ENCODE measurements at regions not wholly inside any gene's neighbourhood (a gene's known extent, or its start where the extent isn't known, plus 50 kb on each side); places are given as distances from the start of the nearest gene placed in this dataset.

DNA sequence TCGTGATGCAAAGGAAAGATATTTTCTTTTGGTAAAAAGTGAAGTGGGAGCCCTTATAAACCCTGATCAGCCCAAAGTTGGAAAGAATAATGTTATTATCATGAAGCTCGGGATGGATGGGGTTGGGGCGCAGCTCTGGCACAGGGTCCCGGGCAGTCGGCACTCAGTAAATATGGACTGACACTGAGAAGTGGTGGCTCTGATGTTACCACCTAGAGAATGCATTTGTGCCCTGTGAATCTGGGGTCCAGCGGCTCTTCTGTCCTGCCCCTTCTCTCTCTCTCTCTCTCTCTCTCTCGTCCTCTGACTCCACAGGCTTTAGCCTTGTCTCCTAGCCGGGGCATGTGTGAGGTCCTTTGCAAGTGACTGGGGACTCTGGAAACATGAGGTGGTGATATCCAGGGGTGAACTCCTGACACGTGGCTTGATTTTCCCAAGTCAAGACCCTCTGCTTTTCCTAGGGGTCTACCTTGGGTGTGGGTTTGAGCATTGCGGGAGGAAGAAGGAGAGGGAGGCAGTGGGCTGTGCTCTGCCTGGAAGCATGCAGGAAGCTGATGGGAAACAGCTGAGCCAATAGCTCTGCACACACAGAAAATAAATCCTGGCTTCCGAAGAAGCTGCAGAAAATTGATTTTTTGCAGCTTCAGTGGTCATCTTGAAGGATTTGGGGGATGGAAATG is 162.7 kb downstream of the MACROH2A1 start:
- DNase-seq (ENCODE audit: extremely low read depth, low read depth) = no peak

DNA sequence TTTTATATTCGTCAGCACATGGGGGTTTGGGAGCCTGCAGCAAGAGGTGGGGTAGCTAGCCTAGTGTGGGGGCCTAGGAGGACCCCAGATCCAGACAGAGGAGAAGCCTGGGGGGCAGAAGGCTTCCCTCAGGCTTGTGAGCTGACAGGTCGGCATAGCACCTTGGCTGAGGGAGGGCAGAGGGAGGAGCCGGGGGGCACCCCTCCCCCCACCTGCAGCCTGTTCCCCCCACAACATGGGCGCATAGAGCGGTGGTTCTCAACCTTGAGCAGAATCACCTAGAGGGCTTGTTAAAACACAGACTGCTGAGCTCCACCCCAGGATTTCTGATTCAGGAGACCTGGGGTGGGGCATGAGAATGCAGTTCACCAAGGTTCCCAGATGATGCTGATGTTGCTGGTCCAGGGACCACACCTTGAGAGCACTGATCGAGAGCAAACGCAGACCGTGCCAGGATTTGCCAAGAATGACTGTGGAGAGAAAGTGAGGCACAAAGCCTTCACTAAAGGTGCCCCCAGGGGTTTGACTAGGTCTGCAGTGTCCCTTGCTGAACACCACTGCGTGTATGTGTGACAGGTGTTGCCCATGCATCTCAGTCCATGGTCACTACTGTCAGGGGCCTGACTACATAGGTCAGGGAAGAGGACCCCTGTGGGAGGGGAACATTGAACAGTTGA is 163.3 kb downstream of the MACROH2A1 start:
- DNase-seq (ENCODE audit: extremely low read depth, low read depth) = no peak

DNA sequence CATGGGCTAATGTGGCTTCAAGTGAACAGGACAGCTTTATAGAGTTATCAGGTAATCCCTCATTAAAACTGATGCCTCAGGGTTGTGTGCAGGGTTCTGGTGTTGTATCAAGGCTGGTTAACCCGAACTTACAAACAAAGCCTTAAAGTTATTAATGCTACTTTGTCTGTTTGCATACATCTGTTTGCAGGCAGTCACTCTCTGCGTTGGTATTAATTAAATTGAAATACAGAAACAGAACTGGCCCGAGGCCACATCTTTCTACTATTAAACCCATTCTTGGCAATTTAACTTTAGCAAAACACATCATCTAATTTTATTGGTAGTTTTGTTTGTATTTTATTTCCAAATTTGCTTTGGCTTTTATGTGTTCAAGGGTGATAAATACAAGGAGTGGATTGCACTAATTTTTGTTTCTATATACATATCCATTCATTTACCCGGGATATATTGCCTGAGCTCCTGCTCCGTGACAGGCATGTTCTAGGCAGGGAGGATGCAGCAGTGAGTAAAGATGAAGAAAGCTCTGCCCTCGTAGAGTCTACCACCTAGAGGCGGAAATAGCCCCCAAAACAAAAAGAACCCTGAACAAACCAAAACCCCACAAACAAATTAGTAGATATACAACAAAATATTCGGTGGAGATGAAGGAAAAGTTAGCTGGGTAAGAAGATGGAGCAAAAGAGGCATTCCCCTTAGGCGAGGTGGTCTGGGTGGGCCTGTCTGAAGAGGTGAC is 164.2 kb downstream of the MACROH2A1 start:
- no peak for DNase-seq (ENCODE audit: extremely low read depth, low read depth)

DNA sequence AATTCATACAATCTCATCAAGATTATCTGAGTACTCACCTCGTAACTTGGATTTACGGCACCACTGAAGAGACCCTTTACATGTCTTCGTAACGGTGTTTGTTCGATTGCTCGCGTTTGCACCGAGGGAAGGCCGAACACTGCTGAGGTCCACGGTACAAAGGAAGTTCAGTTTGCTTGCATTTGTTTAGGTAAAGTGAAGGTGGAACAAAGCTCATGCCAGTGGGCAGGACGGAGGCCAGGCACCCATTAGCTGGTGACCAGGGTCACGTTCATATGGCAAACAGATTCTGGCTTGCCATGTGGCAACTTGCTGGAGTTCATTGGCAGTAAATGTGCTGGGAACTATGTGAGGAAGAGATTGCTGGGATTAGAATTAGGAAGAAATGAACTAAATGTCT is 164.8 kb downstream of the MACROH2A1 start:
- DNase-seq (ENCODE audit: extremely low read depth, low read depth) = no peak

DNA sequence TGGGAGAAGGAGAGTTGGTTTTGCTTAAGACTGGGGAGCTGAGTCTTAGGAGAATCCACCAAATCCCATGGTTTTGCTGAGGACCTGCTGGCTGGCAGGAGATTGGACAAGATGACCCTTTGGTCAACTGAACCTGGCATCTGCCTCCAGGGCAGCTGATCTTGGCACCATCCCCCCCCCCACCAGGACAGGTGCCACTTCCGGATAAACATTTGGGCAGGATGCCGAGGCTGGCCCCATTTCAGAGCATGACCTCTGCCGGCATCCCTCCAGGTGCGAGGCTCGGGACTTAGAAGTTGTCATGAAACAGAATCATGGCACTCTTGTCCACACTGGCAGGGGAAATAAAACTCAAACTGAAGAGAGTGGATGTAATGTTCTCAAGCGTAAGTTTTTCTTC is 165.6 kb downstream of the MACROH2A1 start:
- no peak for DNase-seq (ENCODE audit: extremely low read depth, low read depth)

DNA sequence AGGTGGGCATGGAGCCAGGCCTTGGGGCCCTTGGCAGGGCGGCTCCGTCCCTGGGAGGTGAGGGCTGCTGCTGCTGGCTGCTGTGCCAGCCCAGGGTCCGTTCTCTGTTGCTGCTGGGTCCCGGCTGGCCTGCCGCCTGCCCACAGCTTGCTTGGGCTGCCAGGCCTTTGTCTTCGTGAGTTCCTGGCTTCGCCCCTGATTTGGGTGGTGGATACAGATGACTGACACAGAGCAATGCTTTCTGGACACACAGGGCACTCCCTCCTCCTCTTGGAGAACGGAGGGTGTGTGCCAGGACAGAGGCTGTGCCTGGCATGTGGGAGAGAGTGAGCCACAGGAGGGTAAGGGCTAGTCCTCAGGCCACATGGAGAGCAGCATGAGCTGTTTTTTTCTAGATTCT is 166.1 kb downstream of the MACROH2A1 start:
- DNase-seq (ENCODE audit: extremely low read depth, low read depth) = no peak

DNA sequence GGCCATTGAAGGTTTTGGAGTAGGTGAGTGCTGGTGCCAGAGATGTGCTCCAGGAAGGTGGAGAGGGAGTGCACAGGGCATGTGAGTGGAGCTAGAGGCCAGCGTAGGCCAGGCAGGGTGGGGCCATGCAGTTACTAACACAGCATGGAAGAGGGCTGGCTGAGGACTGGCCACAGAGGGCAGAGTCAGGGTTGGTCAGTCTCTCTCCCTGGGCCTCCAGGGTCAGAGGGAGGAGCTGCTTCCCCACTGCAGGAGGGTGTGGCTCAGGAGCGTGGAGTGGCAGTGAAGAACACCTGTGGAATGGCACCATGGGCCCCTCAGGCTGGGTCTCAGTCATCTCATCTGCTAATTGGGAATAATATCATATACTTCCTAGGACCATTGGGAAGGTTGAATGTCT is 167.7 kb downstream of the MACROH2A1 start:
- no peak for DNase-seq (ENCODE audit: extremely low read depth, low read depth)

DNA sequence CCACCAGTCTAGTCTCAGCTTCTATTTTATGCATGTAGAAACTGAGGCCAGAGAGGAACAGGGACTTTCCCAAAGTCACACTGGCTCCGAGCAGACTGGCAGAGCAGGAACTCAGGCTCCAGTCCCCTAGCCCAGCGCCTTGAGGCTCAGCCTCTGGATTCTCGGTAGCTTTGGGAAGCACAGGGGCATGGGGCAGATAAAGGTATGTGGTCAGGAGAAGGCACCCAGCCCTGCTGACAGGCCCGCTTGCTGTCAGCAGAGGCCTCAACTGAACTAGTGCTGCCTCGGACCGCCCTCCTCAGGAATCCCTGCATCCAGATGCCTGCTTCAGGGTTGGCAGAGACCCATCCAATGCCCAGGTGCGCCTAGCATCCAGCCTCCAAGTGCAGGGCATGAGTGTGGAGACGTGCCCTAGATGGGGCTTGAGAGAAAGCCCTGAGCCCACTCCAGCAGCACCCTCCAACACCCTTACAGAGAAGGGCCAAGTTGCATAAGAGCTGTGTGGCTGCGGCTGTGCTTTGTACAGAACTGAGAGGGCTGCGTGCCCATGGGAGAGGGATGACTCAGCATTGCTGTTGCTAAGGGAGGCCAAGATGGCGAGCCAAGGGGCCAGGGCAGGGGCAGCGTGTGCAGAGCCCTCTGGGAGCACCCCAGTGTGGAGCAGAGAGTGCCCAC is 168.6 kb downstream of the MACROH2A1 start:
- peak; percentile 28 for DNase-seq (ENCODE audit: extremely low read depth, low read depth)

DNA sequence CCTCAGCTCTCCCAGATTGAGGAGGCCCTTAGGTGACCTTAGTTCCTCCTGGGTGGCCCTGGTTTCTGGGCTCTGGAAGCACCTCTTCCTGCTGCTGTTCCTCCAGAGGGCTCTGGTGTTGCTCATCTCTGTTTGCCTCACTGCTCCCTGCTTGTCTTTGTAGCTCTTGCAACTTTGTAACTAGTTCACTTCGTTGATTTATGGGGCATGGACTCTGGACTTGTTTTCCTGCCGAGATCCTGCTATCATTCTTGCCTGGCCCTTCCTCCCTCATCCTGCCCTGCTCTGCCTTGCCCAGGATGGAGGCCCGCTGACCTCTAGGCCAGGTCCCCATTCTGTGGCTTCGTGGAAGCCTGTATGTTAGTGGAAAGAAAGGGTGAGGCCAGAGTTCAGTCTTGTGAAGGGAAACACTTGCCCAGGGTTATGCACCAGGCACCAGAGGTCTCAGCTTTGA is 169.3 kb downstream of the MACROH2A1 start:
- DNase-seq (ENCODE audit: extremely low read depth, low read depth) = no peak

- no peak for DNase-seq (ENCODE audit: extremely low read depth, low read depth)
Measured at GRCh38 chr5:135229122-135229521, 169.9 kb downstream of the MACROH2A1 start.

DNA sequence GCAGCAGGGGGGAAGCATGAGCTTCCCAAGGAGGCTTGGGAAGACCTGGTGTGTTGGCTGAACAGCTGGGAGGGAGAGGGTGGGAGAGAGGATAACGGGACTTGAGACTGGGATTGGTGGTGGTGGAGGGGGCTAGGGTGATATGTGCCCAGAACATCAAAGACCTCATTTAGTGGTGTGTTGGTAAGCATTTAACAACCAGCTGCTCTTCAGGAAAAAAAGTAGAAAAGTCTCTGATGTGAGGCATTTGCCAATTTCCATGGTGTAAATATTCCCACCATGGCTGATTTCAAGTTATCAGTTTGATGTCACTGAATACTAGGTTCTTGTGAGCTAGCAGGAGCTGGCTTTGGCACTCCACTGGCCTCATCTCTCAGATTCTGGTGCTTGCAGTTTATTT is 170.8 kb downstream of the MACROH2A1 start:
- no peak for DNase-seq (ENCODE audit: extremely low read depth, low read depth)

DNA sequence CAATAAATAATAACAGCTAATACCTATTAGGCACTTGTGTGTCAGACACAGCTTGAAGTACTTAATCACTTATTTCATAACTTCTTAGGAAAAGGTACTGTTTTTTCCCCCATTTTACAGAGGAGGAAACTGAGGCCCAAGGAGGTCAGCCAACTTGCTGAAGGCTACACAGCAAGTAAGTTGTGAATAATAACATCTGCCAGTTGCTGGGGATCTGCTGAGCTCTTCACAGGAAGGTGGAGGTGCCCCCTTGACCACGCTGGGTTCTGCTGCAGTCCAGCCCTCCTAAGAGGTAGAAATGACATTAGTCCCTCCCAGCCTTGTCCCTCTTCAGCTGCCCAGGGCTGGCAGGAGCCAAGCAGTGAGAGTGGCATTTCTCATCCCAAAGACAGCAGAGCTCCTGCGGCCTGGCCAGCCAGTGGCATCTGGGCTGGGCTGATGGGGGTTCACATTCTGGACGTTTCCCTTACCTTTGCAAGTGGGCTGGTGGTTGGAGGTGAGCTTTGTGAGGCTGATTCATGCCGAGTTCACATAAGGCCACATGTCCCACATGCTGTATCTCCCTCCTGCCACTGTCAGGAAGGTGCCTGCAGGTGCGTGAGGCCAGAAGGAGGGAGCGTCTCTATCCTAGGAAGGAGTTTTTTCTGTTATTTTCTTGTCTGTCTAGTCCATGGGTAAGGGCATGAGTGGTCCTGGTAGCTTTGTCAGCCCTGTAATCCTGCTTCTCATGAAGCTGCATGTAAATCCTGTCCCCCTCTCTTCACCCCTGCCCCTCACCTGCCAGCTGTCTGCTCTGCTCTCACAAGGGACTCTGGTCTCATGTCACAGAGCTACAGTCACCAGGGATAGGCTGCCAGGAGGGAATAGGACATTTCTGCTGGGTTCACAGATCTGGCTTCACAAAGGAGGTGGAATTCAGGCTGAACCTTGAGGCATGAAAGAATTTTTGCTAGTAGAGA is 171.7 kb downstream of the MACROH2A1 start:
- no peak for DNase-seq (ENCODE audit: extremely low read depth, low read depth)

DNA sequence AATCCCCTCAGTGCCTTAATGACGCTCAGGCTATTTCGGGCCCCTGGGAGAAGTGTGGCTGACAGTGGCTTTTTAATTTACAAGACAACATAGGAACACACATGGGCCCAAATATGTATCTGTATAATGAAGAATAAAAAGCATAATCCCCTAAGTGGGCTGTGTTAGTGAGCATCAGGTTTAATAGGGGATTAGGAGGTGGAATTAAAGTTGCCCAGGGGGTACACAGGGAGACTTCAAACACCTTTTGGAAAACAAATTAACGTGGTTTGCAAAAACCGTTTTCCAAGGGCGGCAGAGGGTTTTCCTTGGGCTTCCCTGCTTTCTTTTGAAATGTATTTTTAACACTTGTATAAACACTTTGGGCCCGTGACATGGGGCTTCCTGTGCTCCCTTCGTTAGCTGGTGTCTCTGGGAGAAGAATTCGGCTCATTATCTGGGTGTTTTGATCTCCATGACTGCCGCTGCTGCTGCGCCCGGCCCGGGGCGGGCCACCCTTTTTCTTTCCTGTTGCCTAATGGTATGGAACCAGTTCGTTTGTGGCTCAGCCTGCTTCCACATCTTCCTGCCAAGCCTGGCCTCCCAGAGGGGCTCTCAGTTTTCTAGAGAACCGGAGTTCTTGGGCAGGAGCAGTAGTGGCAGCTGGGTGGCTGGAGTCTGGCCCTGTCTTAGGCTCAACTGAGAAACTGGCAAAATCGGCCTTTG is 173.0 kb downstream of the MACROH2A1 start:
- no peak for DNase-seq (ENCODE audit: extremely low read depth, low read depth)

DNA sequence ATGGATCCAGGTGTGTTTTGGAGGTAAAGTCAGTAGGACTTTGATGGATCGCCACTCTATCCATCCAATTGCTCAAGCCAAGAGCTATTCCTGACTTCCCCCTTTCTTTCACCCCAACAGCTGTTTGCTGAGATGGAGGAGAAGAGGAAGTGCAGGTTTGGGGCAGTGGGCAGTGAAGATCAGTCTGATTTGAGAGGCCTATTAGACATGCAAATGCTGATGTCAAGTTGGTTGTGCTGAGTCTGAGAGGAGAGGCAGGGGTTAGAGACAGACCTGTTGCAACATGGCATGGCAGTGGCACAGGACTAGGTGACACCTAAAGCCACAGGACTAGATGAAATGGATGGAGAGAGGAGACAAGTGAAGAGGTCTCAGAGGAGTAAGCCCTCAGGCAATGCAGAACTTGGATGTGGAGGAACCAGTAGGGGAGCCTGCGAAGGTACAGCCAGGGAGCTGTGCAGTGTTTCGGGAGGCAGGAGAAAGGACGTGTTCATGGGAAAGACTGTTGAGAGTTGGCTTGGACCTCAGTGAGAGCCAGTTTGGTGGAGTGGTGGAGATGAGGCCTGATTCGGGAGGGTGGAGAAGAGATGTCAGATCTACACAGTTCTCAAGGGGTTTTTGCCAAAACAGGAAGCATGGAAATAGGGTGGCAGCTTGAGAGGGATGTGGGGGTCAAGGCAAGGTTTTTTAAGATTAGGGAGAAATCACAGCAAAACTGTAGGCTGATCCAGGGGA is 175.0 kb downstream of the MACROH2A1 start:
- DNase-seq (ENCODE audit: extremely low read depth, low read depth) = no peak

DNA sequence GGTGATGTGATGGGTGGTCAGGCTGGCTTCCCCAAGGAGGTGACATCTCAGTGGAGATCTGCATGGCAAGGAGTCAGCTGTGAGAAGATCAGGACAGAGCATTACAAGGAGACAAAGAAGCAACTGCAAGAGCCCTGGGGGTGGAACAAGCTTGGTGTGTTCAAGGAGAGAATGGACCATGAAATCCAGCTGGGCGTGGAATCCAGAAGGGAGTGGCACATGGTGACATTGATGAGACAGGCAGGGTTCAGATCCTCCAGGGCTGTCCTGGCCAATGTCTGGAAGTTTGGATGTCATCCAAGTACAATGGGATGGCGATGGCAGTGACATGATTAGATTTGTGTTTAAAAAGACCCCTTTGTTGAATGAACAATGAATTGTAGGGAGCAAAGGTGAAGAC is 175.6 kb downstream of the MACROH2A1 start:
- DNase-seq (ENCODE audit: extremely low read depth, low read depth) = no peak

DNA sequence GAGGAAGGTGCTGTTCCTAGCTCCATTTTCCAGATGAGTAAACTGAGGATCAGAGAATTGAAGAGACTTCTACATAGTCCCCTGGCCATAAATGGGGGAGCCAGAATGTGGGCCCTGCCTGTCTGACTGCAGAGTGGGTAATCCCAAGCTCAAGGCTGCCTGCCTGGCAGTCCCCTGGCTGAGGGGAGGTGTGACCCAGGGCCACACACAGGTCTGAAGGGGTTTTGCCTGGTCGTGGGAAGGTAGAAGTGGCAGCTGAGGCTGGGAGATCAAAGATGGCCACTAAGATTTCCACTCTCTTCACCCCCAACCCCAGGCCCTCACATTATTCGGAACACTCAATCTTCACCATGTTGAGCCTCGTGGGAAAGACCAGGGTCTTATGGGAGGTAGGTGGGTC is 176.3 kb downstream of the MACROH2A1 start:
- DNase-seq (ENCODE audit: extremely low read depth, low read depth) = no peak

DNA sequence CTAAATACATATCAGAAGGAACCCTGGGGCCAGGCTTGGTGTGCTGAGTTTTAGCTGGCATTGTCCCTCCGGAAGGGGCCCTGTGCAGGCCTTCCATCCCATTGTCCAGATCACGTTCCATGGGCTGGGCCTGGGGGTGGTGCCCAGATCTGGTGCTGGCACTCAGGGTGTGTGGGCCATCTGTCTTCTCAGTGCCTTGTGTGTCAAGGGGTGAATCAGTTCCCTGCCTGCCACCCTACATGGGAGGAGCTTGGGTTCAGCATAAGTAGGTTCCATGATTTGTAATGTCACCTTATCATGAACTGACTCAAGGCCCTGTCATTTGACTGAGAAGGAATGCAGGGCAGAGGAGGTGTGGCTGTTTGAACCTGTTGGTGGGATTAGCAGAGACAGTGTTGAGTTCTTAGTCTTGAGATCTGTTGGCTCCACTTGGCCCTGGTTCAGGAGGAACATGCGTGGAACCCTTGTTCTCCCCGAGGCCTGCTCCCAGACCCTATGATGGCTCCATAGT is 176.8 kb downstream of the MACROH2A1 start:
- no peak for DNase-seq (ENCODE audit: extremely low read depth, low read depth)

GRCh38 chr5:135221696-135222095 is 177.3 kb downstream of the MACROH2A1 start:
- DNase-seq (ENCODE audit: extremely low read depth, low read depth) = no peak

- no peak for DNase-seq (ENCODE audit: extremely low read depth, low read depth)
Measured at GRCh38 chr5:135221187-135221473, 177.9 kb downstream of the MACROH2A1 start.

Measured in NCI-H460 (cell line).